ENCODE measurements at regions not wholly inside any gene's neighbourhood (a gene's known extent, or its start where the extent isn't known, plus 50 kb on each side); places are given as distances from the start of the nearest gene placed in this dataset.

GRCh38 chr13:104365430-104365829 lies 1299.2 kb upstream of the SLC10A2 start:
- no peak for TF ChIP-seq ZNF274 (IDR thresholded peaks at IDR 0.05; ENCODE audit: low read depth, low read length)
- H3K4me3 ChIP-seq (ENCODE audit: low read length) = no peak overlapping the region

- TF ChIP-seq ZNF274 (IDR thresholded peaks at IDR 0.05; ENCODE audit: low read depth, low read length) = no peak
These were observed 1291.6 kb upstream of the SLC10A2 start for GRCh38 chr13:104357672-104358354.

GRCh38 chr13:104357174-104357573 lies 1291.0 kb upstream of the SLC10A2 start:
- no peak for TF ChIP-seq ZNF274 (IDR thresholded peaks at IDR 0.05; ENCODE audit: low read depth, low read length)

More at GRCh38 chr13:104357672-104358354, 1291.6 kb upstream of the SLC10A2 start:
- H3K4me3 ChIP-seq (ENCODE audit: low read length) = no peak overlapping the region

GRCh38 chr13:104355041-104355670 lies 1288.9 kb upstream of the SLC10A2 start:
- H3K4me3 ChIP-seq (ENCODE audit: low read length) = no peak overlapping the region
- no peak for TF ChIP-seq ZNF274 (IDR thresholded peaks at IDR 0.05; ENCODE audit: low read depth, low read length)

More at GRCh38 chr13:104357174-104357573, 1291.0 kb upstream of the SLC10A2 start:
- H3K4me3 ChIP-seq (ENCODE audit: low read length) = no peak overlapping the region

GRCh38 chr13:104327211-104327610 lies 1261.0 kb upstream of the SLC10A2 start:
- TF ChIP-seq ZNF274 (IDR thresholded peaks at IDR 0.05; ENCODE audit: low read depth, low read length) = no peak
- no peak overlapping the region for H3K4me3 ChIP-seq (ENCODE audit: low read length)

- no peak for TF ChIP-seq ZNF274 (IDR thresholded peaks at IDR 0.05; ENCODE audit: low read depth, low read length)
These were observed 1260.3 kb upstream of the SLC10A2 start for GRCh38 chr13:104326523-104326922.

GRCh38 chr13:104321756-104322155 lies 1255.5 kb upstream of the SLC10A2 start:
- TF ChIP-seq ZNF274 (IDR thresholded peaks at IDR 0.05; ENCODE audit: low read depth, low read length) = no peak
- H3K4me3 ChIP-seq (ENCODE audit: low read length) = no peak overlapping the region

More at GRCh38 chr13:104326523-104326922, 1260.3 kb upstream of the SLC10A2 start:
- no peak overlapping the region for H3K4me3 ChIP-seq (ENCODE audit: low read length)

GRCh38 chr13:104320446-104320845 lies 1254.2 kb upstream of the SLC10A2 start:
- H3K4me3 ChIP-seq (ENCODE audit: low read length) = no peak overlapping the region

GRCh38 chr13:104318121-104318520 lies 1251.9 kb upstream of the SLC10A2 start:
- no peak for TF ChIP-seq ZNF274 (IDR thresholded peaks at IDR 0.05; ENCODE audit: low read depth, low read length)

More at GRCh38 chr13:104320446-104320845, 1254.2 kb upstream of the SLC10A2 start:
- no peak for TF ChIP-seq ZNF274 (IDR thresholded peaks at IDR 0.05; ENCODE audit: low read depth, low read length)

GRCh38 chr13:104315606-104316005 lies 1249.4 kb upstream of the SLC10A2 start:
- TF ChIP-seq ZNF274 (IDR thresholded peaks at IDR 0.05; ENCODE audit: low read depth, low read length) = no peak
- H3K4me3 ChIP-seq (ENCODE audit: low read length) = no peak overlapping the region

More at GRCh38 chr13:104318121-104318520, 1251.9 kb upstream of the SLC10A2 start:
- H3K4me3 ChIP-seq (ENCODE audit: low read length) = no peak overlapping the region

GRCh38 chr13:104314926-104315535 lies 1248.8 kb upstream of the SLC10A2 start:
- H3K4me3 ChIP-seq (ENCODE audit: low read length) = no peak overlapping the region
- TF ChIP-seq ZNF274 (IDR thresholded peaks at IDR 0.05; ENCODE audit: low read depth, low read length) = no peak

GRCh38 chr13:104314321-104314720 lies 1248.1 kb upstream of the SLC10A2 start:
- no peak overlapping the region for H3K4me3 ChIP-seq (ENCODE audit: low read length)
- TF ChIP-seq ZNF274 (IDR thresholded peaks at IDR 0.05; ENCODE audit: low read depth, low read length) = no peak

- H3K4me3 ChIP-seq (ENCODE audit: low read length) = no peak overlapping the region
- no peak for TF ChIP-seq ZNF274 (IDR thresholded peaks at IDR 0.05; ENCODE audit: low read depth, low read length)
These were observed 1244.6 kb upstream of the SLC10A2 start for GRCh38 chr13:104310861-104311260.

- H3K4me3 ChIP-seq (ENCODE audit: low read length) = no peak overlapping the region
- no peak for TF ChIP-seq ZNF274 (IDR thresholded peaks at IDR 0.05; ENCODE audit: low read depth, low read length)
These were observed 1243.2 kb upstream of the SLC10A2 start for GRCh38 chr13:104309431-104309830.

Measured in GM08714 (cell line).